HG03460 (cell line): ENCODE measurements at regions not wholly inside any gene's neighbourhood (a gene's known extent, or its start where the extent isn't known, plus 50 kb on each side); places are given as distances from the start of the nearest gene placed in this dataset.

Source experiments
- ATAC-seq: cut with Tn5 transposase; IDR thresholded peaks from one replicate; pipeline ENCODE4 v1.9.1; 2021; ENCODE audit not compliant: unreplicated experiment

GRCh38 chr1:56229186-56229585, 350.2 kb downstream of the PLPP3 start:
- ATAC-seq: no peak

- ATAC-seq: no peak
Measured at GRCh38 chr1:56227886-56228285, 351.5 kb downstream of the PLPP3 start.

DNA sequence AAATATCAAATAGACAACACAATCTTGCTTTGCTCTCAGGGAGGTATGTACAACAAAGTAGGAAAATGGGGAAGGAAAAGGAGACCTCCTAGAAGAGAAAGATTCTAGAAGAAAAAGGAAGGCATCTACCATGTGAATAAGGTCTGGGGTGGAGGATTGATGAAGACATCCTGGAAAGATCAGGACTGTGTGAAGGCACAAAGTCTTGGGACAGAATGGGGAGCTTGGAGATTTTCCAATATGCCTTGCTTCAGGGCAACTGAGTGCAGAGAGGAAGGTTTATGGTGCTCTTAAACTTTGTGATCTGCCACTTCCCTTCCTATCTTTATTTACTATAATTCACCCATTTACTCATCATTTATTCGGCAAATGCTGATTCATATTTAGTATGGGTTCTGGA, 352.0 kb downstream of the PLPP3 start:
- ATAC-seq: no peak

DNA sequence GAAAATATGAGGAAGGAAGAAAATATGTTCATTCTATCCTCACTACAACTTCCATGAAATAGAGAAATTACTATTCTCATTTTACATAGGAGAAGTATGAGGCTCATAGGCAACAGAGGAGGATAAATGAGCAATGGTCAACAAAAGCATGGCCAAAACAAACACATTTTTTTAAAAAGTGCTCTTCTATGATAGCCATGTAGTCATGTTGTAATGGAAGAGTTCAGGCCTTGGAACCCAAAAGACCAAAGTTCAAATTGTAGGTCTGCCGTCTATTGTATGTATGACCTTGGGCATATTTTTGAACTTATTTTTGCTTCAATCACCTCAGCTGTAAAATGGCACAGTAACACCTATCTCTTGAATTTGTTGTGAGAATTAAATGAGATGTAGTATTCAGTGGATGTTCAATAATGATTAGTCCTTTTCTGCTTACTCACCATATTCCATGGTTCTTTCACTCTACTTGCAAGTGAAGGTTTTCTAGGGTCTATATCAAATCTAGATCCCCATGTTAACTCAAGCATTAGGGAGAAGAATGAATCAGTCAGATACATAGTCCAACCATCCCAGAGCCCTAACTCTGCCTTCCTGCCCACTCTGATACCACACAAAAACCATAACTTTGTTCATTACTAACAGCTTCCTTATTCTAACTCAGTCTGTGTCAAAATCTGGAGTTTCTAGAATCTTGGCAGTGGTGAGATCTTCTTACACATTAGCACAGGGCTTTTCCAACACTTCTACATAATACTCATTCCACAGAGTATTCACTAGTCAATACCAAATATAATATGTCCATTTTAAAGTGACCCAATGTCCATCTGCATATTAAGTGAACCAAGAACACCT, 353.2 kb downstream of the PLPP3 start:
- no peak for ATAC-seq

DNA sequence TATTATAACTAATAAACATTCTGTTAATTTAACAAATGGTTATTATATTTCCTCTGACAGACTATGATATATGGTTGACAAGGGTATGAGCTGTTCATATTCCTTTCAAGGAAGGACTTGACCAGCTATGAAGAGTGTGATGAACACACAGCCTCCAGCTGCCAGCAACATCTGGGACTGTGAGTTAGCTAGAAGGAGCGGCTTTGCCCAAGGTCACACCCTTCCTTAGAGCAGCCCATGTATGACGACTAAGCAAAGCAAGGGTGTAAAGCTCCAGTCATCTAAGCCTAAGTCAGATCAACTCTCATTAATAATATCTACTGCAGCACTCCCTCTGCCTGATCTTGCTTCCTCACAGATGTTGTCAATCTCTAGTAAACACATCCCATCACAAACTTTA, 355.4 kb downstream of the PLPP3 start:
- no peak for ATAC-seq

DNA sequence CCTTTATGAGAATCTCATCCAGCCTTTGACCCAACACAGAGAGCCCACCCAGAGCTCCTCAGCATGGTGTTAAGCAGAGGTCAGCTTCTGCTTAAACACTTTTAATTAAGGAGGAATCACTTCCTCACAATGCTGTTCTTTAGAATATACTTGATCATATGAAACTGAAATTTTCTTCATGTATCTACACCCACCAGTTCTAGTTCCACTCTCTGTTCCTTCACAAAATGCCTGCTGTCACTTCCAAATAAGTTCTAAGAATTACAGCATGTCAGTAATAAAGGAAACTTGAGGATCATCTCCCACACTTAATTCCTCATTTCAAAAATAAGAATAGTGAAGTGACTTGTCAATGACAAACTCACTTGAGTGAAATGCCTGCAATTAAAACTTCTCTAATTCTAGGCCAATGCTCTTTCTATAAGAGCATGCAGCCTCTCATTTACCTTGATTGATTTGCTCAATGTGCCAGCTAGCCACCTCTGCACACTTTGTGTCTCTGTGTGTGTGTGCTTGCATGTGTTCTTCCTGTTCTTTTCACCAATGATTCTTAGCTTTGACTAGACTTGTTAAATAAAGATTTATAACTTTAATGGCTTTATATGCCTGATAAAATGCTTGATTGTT, 356.3 kb downstream of the PLPP3 start:
- no peak for ATAC-seq

DNA sequence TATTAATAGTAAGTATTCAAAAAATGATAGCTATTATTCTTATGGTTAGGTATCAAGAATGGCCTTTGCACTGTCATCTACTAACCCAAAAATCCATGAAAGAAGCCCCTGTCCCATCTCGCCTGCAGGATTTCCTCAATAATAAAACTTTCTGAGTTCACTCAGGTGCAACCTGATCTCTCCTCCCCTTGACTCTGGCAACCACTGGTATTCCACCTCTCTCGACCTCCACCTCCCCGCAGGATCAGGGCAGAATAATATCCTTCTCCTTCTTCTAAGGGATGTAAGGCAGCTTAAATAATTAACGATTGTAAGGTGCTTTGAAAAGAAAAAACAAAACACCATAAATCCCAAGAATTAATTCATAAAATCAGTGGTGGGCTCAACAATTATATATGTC, 359.3 kb downstream of the PLPP3 start:
- ATAC-seq: no peak

GRCh38 chr1:56218023-56218422, 361.3 kb downstream of the PLPP3 start:
- ATAC-seq: no peak

DNA sequence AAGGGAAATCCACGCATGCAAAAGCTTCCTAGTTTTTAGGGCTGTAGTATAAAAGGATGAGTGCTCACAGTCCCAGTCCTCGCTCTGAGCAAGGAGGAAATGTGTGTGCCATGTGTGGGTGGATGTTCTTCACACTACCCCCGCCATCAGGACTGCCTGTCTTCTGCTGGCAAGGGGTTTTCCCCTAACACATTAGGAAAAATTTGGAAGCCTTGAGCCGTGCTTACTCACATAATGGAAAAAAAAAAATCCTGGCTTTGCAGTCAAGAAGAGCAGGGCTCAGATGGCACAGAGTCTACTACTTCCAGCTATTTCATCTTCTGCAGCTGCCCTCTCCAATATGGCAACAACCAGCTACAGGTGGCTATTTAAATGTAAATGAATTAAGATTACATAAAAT, 363.1 kb downstream of the PLPP3 start:
- no peak for ATAC-seq

DNA sequence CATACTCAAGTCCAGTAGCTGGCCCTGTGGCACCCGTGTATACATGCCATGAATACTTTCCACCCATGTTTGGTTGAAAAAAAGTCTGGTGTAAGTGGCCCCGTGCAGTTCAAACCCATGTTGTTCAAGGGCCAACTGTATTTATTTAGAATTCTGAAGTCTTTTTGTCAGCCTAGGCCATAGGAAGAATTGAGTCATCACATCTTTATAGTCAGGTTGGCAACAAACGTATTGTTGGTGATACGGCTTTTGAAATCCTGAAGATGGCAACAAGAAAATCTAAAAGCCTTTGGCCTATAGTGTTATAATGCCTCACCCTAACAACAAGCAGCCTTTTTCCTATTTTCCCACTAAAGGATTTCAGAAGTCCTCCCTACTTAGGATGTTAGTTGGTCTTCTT, 363.6 kb downstream of the PLPP3 start:
- no peak for ATAC-seq

DNA sequence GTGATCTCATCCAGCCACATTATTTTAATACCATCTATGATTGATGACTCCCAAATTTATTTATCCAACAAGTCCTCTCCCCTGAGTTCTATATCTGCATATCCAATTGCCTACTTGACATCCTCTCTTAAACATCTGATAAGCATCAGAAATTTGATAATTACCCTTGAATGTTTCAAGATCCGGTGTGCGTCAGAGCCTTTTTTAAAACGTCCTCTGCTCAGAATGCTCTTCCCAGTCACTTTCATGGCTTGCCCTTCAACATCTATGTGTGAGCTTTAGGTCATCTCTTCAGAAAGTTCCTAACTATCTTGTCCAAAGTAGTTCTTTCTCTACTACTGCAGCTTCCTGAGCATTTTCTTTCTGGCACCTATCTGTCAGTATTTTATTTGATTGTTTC, 364.3 kb downstream of the PLPP3 start:
- no peak for ATAC-seq

GRCh38 chr1:56213068-56213467, 366.3 kb downstream of the PLPP3 start:
- no peak for ATAC-seq

DNA sequence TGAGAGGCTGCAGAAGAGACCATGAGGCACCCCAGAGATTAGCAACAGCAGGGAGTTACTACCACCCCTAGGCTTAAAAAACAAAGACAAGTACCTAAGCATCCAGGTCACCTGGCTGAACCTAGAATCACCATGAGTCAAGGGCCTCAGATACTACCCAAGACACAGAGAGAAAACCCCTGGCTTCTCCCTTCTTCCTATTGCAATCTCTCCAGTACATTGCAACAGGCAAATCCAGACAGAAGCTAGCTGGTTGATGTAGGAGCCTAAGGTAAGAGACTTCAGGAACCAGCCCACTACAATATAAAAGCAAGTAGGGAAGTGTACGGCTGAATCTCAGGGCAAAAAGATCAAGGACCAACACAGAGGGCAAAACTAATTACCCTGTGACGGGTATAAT, 367.2 kb downstream of the PLPP3 start:
- ATAC-seq: no peak

- no peak for ATAC-seq
Measured at GRCh38 chr1:56206391-56206790, 373.0 kb downstream of the PLPP3 start.

DNA sequence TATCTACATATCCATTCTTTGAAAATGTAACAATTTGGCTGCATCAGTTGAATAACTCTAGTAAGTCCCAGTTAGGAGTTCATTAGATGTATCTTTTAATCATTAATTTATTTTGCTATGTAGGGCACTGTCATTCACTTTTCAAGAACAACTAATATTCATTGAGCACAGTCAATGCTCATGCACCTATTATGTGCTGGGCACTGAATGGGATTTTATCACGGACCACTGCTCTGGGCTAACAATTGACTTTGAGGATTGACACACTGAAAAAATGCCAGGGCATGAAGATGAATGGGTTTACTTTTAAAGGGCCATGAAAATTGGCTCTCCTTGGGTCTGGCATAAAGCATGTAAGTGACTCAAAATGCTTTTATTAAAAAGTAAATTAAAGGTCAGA, 375.2 kb downstream of the PLPP3 start:
- no peak for ATAC-seq

DNA sequence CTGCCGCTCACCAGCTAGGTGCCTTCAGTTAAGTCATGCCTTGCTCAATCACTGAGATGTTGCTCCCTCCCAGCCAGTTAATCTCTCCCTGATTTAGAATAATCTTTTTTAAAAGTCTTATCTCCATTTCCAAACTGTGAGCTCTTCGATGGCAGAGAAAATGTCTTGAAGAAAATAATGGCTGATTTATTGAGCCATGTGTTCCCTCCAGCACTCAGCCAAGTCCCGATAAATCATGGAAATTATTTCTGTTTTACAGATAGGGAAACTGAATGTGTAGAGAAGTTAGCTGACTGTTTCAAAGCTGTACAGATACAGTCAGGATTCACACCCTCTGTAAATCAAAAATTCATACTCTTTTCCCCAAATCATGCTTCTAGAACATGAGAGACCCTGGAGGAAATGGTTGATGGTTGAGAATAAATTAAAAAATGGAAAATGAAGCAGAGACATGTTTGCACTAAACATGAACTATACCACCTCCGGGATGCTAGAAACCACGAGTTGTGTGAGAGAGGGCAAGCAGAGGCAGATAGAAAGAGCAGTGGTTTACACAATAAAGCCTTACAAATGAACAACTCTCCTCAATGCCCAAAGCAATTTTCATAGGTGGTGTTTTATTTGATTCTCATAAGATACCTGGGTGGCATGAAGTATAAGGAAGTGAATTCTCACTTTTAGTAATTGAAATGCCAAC, 376.4 kb downstream of the PLPP3 start:
- no peak for ATAC-seq

DNA sequence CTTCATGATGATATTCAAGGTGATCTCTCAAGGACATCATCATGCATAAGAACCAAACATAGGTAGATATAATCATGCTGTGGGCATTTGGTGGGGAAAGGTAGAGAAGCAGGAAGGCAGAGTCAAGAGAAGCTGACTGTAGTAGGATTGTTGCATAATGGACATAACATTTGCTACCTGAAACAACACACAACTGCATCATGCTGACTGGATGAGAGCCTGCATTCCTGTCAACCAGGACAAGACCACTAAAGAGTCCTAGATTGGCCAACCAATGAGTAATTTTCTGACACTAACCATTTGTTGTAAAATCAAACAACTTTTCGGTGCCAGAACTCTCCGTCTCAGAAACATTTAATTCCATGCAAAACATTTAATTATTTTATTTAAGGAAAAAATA, 377.2 kb downstream of the PLPP3 start:
- ATAC-seq: no peak

DNA sequence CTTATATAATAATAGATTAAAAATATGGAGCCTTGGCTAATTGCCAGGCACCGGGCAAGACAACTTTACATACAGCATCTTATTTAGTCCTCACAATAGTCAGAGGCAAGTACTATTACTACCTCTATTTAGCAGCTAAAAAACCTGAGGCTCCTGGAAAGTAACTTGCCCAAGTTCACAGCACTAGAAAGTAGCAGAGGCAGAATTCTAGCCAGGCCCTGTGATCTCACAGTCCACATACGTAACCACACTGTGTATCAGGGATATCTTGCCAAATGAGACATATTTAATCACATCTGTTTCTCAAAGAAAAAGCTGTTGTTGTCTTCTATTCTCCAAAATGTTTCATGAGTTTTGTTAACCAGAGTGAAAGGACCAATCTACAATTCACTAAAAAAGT, 378.5 kb downstream of the PLPP3 start:
- no peak for ATAC-seq

GRCh38 chr1:56200442-56200841, 378.9 kb downstream of the PLPP3 start:
- ATAC-seq: no peak

GRCh38 chr1:56199956-56200355, 379.4 kb downstream of the PLPP3 start:
- no peak for ATAC-seq

- ATAC-seq: no peak
Measured at GRCh38 chr1:56199061-56199460, 380.3 kb downstream of the PLPP3 start.

DNA sequence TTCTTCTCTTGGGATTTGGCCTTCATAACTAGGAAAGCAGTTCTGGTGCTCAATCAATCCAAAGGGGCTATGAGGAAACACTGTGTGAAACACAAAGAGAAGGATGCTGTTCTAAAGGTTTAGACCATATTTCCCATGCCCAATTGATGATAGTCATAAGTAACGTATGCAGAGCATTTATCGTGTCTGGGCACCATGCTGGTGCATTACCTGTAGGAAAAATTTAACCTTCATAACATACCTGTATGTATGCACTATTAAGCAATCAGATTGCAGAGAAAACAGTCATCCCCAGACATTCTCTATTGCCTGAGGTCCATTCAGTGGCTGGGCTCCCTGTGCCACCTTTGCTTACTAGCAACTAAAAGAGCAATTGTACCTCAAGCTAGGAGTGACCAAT, 381.4 kb downstream of the PLPP3 start:
- ATAC-seq: no peak
